K562 (cell line): ENCODE measurements at regions not wholly inside any gene's neighbourhood (a gene's known extent, or its start where the extent isn't known, plus 50 kb on each side); places are given as distances from the start of the nearest gene placed in this dataset.

ENCODE experiments used
- MAFF ChIP-seq: IDR thresholded peaks from 2 replicates; pipeline ENCODE4 v1.6.1; 2012; ENCODE audit warnings: low read length, improper control_type of control experiment
- POLR2A ChIP-seq: fragments of 450-650 bp; conservative IDR thresholded peaks from 2 replicates; pipeline ENCODE4 v1.6.1; 2016
- POLR2AphosphoS5 ChIP-seq: IDR thresholded peaks from 2 replicates; pipeline ENCODE4 v1.6.1; 2011; ENCODE audit warnings: mild to moderate bottlenecking, low read depth, low read length, moderate library complexity; ENCODE audit not compliant: control insufficient read depth, insufficient read depth
- PRPF4 ChIP-seq: fragments of 200-400 bp; formaldehyde crosslinking; IDR thresholded peaks from one replicate; pipeline ENCODE4 v1.6.1; 2017; ENCODE audit warnings: low read length, low read depth, mild to moderate bottlenecking; ENCODE audit not compliant: insufficient read depth, poor library complexity, severe bottlenecking
- TF ChIP-seq, protein P1 (sequence below): fragments of 450-650 bp; formaldehyde crosslinking; IDR thresholded peaks from 2 replicates; pipeline ENCODE4 v1.4.0; 2020; ENCODE audit warnings: mild to moderate bottlenecking, moderate library complexity

DNA sequence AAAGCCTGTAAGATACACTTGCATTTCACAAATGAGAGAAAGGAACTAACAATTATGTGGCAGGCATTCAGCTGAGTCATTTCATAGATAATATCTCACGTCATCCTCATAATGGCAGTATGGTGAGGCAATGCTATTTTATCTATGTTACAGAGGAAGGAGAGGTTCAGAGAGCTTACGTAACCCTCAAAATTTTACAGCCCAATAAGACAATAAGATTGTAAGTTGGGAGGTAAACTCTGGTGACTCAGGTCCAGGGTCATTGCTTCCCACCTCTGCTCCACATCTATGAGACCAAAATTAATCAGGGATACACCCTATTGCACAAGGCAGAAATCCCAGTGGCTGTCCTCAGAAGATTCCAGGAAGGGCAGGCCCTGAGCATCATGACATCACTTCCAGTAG, 309.7 kb downstream of the NSG2 start:
- TF ChIP-seq PRPF4: no peak
- no peak for TF ChIP-seq POLR2AphosphoS5
- TF ChIP-seq POLR2A: no peak
- TF ChIP-seq, protein P1, sequence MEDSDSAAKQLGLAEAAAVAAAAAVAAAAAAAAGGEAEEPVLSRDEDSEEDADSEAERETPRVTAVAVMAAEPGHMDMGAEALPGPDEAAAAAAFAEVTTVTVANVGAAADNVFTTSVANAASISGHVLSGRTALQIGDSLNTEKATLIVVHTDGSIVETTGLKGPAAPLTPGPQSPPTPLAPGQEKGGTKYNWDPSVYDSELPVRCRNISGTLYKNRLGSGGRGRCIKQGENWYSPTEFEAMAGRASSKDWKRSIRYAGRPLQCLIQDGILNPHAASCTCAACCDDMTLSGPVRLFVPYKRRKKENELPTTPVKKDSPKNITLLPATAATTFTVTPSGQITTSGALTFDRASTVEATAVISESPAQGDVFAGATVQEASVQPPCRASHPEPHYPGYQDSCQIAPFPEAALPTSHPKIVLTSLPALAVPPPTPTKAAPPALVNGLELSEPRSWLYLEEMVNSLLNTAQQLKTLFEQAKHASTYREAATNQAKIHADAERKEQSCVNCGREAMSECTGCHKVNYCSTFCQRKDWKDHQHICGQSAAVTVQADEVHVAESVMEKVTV (CRISPR knock-in tag): no peak
- TF ChIP-seq MAFF: peak; percentile 70; the same call in 1 of the 2 replicates
